ENCODE measurements at regions not wholly inside any gene's neighbourhood (a gene's known extent, or its start where the extent isn't known, plus 50 kb on each side); places are given as distances from the start of the nearest gene placed in this dataset.
"Not testable (repeated sequence)": the region's sequence is repeated elsewhere in the genome, so short reads cannot be mapped to it uniquely, and the experiment has no call there.

DNA sequence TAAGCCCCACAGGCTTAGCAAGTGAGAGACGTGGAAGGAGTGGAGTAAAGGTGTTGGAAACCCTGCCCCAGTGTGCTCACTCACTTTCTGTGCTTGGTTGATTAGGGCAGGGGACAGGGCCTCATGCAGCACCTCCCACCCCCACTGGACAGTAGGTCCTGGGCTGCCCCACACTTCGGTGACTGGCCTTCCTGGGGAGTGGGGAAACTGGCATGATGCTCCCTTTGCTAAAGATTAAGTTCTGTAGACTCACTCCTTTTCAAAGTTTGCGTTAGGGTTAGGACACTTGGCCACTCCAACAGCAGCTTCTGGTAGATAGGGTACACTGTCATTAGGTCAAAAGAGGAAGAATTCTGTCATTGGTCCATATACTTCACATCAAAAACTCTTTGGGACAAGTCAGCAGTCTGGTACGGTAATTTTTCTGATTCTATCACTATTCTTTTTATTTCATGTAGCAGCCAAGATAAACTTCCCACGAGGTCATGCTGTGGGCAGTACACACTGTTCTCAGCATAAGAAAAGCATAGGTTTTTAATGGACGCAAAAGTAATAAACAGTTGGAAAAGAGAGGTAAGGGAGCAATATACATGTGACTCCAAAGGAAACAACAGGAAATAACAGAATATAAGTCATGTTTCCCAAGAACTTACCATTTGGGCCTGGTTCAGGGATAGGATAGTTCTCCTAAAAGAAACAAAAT lies 106.6 kb upstream of the TERB2 start:
- DNase-seq (ENCODE audit: low read depth), result not testable (repeated sequence)

DNA sequence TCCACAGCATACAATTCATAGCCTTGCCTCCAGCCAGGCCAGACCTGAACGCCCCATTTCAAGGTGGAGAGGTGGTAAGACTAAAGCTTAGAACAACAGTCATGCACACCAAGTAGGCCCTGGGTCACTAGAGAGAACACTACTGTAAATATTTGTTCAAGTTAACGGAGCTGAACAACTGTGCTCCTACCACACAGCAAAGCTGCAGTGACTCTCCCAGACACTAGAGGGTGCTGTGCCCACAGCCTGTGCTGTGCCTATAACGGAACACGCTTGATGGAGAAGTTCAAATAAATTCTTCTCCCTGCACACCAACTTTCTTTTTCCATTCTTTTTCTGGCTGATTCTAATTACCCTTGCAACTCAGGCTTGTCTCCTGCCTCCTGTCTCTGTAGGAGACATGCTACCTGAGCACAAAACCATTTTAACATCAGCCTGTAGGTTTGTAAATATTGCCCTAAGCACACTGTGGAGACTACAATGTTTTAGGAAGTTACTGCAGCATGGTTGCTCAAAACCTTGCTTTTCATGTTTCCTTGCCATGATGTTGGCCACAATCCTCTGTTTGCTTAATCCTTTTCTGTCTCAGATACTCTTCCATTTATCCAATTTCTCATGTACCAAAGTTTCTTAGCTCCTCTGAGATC lies 103.1 kb upstream of the TERB2 start:
- peak; percentile 51 for DNase-seq (ENCODE audit: low read depth)

DNA sequence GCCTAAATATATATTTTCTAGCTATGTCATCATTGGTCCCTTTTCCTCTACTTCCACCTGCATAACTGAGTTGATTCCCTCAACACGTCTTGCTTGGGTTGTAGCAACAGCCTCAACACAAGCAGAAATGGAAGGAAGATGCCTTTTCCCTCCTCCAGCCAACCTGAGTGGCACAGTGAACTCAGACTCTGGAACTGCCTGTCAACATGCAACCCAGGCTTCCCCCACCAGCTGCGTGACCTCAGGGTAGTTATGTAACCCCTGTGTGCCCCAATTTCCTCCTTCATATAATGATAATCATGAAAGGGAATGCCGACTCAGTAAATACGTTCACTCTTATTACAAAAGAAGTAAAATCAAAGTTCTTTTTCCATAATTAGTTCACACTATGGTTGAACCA lies 101.8 kb upstream of the TERB2 start:
- not testable (repeated sequence) for DNase-seq (ENCODE audit: low read depth)

DNA sequence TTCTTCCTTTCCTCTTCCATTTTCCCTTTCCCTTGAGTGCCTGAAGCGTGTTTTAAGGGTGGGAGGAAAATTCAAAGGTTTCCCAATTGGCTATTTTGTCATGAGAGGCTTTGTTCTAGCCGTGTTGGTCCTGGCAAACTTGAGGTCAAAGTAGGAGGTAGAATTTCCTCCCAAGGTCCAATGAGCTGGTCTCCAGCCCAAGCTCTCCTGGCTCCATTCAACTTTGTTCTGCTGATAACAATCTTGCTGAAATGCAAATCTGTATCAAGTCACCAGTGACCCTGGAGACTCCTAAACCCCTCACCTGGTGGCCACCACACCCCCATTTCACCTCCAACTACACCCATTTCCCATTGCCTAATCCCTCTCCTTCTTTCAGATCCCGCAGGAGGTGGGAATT lies 100.2 kb upstream of the TERB2 start:
- not testable (repeated sequence) for DNase-seq (ENCODE audit: low read depth)

DNA sequence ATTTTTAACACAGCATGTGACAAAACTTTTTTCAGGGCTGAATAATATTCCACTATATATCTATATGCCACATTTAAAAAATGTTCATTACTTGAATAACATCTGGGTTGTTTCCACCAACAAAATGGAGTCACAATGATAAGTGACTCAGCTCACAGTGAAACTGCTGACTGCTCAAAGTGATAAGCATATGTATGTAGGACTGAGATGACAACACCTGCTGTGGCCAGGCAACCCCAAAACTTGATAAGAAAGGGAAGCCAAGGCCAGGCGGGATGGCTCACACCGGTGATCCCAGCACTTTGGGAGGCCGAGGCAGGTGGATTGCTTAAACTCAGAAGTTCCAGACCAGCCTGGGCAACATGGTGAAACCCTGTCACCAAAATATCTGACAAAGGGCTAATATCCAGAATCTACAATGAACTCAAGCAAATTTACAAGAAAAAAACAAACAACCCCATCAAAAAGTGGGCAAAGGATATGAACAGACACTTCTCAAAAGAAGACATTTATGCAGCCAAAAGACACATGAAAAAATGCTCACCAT lies 99.2 kb upstream of the TERB2 start:
- DNase-seq (ENCODE audit: low read depth), result not testable (repeated sequence)

DNA sequence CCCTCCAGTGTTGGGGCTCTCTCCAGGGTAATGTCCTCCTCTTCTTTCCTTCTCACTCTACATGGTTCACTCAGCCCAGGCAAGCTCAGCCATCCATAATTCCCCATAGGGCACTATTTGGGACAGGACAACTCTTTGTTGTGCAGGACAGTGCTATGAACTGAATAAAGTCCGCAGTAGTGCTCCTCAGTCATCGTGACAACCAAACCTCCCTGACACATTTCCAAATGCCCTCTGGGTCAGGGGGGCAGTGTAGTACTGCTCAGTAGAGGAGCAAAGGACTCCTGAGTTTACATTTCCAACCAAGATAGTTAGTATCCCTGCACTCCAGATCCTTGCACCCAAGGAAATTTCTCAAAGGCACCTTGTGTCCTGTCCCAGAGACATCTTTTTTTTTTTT lies 97.4 kb upstream of the TERB2 start:
- not testable (repeated sequence) for DNase-seq (ENCODE audit: low read depth)

DNA sequence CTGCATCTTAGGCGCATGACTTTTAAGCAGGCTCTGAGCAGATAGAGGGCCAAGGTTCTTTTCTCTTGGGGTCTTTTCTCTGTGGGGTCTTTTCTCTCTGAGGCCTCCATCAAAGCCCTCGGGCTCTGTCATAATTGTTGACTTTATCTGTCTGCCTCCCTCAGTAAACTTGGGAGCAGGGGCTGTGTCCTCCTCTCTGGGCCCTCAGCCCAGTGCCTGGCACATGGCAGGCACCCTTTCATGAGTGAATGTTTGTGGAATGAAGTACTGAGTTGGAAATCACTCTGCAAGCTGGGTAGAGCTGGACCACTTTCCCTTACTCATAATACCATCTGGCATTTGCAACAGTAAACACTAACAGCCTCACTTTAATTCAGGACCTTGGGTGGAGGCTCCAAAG lies 96.3 kb upstream of the TERB2 start:
- not testable (repeated sequence) for DNase-seq (ENCODE audit: low read depth)

DNA sequence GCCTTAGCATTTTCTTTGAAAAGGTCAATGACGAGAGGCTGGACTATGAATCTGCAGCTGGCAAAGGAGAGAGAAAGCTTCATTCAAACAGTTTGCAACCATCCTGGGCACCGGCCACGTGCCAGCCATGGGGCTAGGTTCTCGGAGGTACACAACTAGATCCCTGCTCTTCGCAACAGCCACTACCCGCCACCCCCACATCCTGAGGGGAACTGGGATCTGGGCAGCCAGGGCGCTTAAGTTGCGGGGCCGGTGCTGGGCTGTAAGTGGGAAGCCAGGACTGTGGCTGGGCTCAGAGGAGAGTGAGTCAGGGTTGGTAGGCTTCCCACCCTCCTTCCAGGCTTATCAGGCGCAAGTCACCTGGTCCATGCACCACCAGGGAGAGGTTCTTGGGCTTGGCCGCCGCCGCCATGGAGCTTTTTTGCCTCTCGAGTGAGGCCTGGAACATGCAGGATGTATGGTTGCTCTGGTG lies 95.0 kb upstream of the TERB2 start:
- no peak for DNase-seq (ENCODE audit: low read depth)

DNA sequence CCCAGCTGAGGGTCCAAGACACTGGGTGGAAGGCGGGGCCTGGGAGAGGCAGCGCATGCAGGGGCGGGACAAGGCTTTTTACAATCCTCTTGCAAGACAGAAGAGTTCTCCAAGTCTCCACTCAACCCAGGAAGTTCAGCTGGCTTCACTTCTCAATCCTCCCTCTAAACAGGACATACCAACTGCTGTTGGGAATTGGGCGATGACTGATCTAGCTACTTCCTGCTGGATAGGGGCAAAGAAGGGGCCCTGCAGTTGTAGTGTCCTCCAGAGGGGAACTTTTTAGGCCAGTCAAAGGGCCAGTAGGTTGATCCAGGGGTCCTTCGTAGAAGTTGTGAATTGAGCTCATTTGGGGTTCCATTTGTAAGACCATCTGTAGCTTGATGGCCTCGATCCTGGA lies 94.6 kb upstream of the TERB2 start:
- no peak for DNase-seq (ENCODE audit: low read depth)

DNA sequence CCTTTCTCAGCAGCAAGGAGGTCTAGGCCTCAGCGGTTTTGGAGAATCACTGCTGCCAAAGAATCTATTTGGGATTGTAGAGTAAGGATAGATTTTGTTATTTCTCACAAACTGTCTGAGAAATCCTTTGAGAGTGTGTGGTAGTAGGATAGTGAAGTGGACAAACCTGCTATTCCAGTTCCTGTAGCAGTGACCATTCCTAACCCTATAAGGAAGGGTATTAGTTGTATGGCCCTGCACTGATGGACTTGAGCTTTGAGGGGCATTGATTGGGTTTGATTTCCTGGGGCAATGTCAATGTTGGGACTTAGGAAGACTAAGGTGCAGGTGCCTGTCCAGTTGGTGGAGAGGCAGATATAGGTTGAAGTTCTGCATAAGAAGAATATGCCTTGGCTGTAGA lies 93.6 kb upstream of the TERB2 start:
- DNase-seq (ENCODE audit: low read depth), result not testable (repeated sequence)

DNA sequence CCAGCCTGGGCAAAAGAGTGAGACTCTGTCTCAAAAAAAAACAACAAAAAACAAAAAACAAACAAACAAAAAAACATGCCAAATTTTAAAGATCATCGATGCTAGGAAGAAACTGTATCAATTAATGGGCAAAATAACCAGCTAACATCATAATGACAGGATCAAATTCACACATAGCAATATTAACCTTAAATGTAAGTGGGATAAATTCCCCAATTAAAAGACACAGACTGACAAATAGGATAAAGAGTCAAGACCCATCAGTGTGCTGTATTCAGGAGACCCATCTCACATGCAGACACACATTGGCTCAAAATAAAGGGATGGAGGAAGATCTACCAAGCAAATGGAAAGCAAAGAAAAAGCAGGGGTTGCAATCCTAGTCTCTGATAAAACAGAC lies 88.4 kb upstream of the TERB2 start:
- not testable (repeated sequence) for DNase-seq (ENCODE audit: low read depth)

DNA sequence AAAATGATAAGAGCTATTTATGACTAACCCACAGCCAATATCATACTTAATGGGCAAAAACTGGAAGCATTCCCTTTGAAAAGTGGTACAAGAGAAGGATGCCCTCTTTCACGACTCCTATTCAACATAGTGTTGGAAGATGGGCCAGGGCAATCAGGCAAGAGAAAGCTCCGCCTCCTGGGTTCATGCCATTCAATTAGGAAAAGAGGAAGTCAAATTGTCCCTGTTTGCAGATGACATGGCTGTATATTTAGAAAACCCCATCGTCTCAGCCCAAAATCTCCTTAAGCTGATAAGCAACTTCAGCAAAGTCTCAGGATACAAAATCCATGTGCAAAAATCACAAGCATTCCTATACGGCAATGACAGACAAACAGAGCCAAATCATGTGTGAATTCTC lies 86.4 kb upstream of the TERB2 start:
- not testable (repeated sequence) for DNase-seq (ENCODE audit: low read depth)

DNA sequence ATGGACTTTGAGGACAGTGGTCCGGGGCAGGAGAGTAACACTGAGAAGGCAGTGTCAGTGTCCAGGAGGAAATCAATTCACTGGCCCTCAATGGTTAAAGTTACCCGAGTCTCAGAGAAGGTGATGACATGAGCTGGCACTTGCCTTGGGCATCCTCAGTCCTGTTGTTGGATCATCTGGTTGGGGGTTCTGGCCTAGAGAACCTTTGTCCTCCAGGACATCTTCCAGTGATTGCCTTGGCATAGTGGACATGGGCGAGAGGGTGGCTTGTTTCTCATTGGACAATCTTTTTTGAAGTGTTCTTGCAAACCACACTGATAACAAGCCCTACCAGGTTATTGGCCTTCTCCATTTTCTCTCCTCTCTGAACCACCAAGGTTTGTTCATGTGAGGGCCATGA lies 83.4 kb upstream of the TERB2 start:
- DNase-seq (ENCODE audit: low read depth), result no peak

DNA sequence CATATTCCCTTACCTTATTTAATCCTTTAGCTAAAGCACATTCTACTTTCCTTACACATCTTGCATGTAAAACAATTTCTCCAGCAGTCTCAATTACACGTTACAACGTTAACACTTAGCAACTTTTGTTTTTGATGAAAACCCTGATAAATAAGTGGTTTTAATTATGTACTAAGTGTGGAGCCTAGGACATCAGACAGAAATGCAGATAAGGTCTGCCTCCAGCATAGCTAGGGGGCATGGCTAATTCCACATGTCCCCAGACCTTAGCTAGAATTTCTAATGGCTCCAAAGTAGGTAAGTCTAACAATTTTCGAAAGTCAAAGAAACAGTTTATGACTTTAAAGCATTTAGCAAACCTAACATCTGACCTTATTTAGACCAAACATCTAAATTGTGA lies 77.4 kb upstream of the TERB2 start:
- DNase-seq (ENCODE audit: low read depth), result no peak

DNA sequence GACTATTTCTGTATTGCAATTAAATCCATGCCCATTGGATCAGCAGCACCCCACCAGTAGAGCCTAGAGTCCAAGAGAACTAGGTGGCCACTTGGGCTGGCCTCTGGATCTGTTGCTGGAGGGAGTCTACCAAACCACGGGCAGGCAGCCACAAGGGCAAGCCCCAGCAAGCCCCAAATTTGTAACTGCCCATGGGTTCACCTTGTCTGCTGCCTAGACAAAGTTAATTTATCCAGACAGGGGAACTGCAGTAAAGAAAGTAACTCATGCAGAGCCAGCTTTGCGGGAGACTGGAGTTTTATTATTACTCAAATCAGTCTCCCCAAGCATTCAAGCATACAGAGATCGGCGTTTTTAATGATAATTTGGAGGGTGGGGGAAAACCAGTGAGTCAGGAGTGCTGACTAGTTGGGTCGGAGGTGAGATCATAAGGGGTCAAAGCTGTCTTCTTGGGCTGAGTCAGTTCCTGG lies 74.0 kb upstream of the TERB2 start:
- DNase-seq (ENCODE audit: low read depth), result no peak

DNA sequence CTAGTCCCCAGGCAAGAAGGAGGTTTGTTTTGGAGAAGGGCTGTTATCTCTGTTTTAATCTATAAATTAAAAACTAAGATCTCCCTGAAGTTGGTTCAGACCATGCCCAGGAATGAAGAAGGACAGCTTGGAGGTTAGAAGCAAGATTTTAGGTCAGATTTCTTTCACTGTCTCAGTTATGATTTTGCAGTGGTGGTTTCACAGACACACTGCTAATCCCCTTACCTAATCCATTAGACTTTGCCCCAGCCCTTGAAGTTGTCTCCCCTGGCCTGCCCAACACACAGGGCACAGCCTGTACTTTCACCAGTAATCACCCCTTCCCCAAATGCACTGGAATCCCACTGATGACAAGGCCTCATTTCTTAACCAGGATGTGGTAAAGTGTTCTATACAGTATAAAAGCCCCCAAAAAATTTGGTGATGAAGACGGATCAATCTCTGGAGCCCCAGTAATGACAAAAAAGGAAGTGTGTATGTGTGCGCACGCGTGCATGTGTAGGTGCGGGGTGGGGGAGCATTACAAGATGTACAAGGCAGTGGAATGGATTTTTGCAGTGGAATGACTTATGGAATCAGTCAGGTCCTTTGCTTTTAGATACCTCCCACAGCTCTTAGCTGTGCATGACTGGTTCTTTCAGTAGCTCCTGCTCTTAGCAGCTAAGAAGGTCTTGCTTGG lies 73.1 kb upstream of the TERB2 start:
- no peak for DNase-seq (ENCODE audit: low read depth)

DNA sequence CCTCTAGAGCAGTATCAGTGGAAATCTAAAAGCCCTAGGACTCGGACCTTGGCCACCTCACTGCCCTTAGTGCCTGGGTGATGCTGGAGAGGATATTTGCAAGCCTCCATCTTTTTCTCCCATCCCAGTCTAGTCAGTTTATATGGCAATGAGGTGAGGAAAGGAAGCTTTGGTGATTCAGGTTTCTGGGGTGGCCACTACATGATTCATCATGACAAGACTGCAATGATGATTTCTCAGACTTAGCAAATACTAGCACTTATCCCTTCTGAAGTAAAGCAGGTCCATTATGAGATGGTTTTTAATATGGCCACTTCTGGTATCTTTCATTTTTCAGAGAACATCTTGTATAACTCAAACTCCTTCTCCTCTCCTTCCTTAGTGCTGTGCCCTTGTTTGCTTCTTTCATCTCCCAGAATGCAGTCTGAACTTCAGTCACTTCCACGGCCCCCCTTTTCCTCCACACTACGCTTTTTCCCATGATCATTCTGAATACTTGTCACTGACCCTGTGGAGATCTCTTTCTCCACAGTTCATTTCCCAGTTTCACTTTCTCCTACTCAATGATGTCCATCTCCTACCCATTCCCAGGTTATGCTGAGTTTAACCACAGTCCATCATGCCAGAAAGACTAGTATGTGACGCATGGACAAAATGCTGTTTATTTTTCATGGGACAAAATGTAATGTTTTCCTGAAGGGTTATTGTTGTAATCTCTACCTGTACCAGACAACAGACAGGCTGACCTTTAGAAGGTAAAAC lies 57.4 kb upstream of the TERB2 start:
- DNase-seq (ENCODE audit: low read depth), result not testable (repeated sequence)

DNA sequence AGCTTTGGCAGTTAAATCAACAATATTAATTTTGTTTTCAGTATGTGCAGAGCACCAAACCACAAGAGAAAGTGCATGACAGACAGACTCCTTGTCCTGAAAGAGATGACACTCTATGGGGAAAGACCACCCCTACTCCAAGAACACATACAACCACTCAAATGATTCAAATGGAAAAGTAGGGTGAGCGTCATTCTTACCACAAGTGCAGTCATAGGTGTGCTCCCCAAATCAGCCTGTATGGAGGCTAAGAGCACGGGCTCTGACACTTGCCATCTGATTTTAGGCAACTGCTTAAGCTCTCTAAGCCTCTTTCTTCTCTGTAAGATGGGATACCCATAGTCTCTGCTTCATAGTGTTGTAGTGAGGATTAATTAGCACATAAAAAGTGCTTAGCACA lies 56.7 kb upstream of the TERB2 start:
- DNase-seq (ENCODE audit: low read depth), result not testable (repeated sequence)

DNA sequence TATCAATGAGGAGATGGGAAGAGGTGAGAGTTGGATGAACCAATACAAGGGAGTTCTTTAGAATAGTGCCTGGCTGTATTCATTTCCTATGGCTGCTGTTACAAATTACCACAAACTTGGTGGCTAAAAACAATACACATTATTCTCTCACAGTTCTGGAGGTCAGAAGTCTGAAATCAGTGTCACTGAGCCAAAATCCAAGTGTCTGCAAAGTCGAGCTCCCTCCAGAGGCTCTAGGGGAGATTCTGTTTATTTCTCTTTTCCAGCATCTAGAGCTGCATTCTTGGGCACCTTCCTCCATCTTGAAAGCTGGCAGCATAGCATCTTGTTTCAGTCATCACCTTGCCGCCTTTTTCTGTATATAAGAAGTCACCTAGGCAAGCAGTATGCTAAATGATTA lies 55.7 kb upstream of the TERB2 start:
- not testable (repeated sequence) for DNase-seq (ENCODE audit: low read depth)

DNA sequence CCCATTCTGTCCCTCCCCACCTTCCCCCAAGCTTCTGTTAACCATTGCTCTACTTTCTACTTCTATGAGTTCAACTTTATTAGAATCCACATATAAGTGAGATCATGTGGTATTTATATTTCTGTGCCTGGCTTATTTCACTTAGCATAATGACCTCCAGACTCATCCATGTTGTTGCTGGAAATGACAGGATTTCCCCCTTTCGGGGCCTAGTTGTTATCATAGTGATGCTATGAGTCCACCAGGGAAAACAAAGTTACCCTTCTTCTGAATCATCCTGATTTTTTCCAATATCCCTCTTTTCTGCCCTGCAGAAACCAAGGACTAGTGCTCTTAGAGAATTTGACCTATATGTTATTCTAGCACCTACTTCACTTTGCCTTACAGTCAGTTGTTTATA lies 53.2 kb upstream of the TERB2 start:
- DNase-seq (ENCODE audit: low read depth), result not testable (repeated sequence)

DNA sequence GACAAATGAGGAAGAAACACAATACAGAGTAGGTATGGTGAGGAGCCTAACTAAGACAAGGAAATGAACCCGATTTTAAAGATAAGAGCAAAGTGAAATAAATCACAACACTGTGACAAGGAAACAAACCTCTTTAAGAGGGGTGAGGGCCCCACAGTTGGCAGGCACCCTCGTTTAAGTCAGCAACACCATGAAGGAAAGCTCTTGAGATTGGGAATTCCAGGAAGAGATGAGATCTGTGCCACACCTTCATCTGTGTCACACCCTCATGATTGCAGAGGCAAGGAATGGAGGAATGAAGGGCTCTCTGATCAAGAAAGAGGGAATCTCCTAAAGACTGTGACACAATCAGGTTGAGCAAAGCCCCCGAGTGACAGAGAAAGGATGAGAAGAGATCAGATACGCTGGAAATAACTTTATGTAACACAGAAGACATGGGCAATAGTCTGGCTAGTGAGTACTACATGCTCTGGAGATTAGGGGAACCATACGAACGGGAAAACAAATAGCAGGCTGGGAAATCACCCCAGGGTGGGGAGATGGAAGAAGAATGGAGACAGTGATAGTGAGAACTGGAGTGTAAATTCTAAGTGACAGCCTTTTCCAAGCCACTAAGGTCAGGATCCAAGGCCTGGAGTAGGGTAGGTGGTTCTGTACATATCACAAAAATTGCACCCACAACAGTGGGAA lies 51.7 kb upstream of the TERB2 start:
- not testable (repeated sequence) for DNase-seq (ENCODE audit: low read depth)
